Skeletal muscle tissue (tissue), 3 donors: ENCODE measurements at regions not wholly inside any gene's neighbourhood (a gene's known extent, or its start where the extent isn't known, plus 50 kb on each side); places are given as distances from the start of the nearest gene placed in this dataset.

Source experiments
- H3K27ac ChIP-seq: one replicate; pipeline ENCODE4 v1.7.0; 2013; ENCODE audit warnings: mild to moderate bottlenecking, low read depth, low read length, inconsistent platforms
- H3K27me3 ChIP-seq, 3 donors: one replicate each; pipeline ENCODE4 v1.7.0; 2013; ENCODE audit warnings: low read length in 3 of 3; ENCODE audit not compliant: control insufficient read depth in 3 of 3, insufficient read depth in 3 of 3
- H3K36me3 ChIP-seq, 3 donors: one replicate each; pipeline ENCODE4 v1.7.0; 2013; ENCODE audit warnings: low read length in 3 of 3; ENCODE audit not compliant: control insufficient read depth in 3 of 3, insufficient read depth in 3 of 3
- H3K4me1 ChIP-seq, 3 donors: one replicate each; pipeline ENCODE4 v1.7.0; 2013; ENCODE audit warnings: low read length in 3 of 3, mild to moderate bottlenecking in 3 of 3; ENCODE audit not compliant: control insufficient read depth in 3 of 3, insufficient read depth in 3 of 3
- H3K4me3 ChIP-seq, 3 donors: one replicate each; pipeline ENCODE4 v1.7.0; 2013; ENCODE audit warnings: low read length in 3 of 3
- H3K9ac ChIP-seq, 3 donors: one replicate each; pipeline ENCODE4 v1.7.0; 2013; ENCODE audit warnings: low read length in 3 of 3, mild to moderate bottlenecking in 3 of 3, moderate library complexity in 2 of 3, low read depth in 1 of 3
- H3K9me3 ChIP-seq, 3 donors: one replicate each; pipeline ENCODE4 v1.7.0; 2013; ENCODE audit warnings: low read length in 3 of 3; ENCODE audit not compliant: control insufficient read depth in 3 of 3
- donor health status: Osteomylitis.

DNA sequence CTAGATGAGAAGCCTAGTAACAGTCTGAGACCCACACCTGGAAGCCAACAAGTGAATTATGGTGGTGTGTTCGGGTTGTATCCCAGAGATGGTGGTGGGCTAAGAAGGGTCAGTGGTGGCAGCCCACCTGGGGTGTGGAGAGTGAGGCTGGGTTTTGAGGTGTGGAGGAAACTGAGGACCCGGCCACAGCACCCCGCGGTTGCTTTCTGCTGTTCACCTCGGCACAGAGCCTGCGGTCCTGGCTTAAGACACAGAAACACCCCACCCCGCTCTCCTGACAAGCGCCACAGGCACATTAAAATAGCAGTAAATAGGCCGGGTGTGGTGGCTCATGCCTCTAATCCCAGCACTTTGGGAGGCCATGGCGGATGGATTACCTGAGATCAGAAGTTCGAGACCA, 395.1 kb downstream of the GLRX3 start:
- Histone ChIP-seq H3K4me3 (no peak overlapping the region), H3K27me3 (peaks cover 0 to 2% (median 0%) of the 10 kb centered on the region in 3 donors), H3K27ac (no peak overlapping the region)

DNA sequence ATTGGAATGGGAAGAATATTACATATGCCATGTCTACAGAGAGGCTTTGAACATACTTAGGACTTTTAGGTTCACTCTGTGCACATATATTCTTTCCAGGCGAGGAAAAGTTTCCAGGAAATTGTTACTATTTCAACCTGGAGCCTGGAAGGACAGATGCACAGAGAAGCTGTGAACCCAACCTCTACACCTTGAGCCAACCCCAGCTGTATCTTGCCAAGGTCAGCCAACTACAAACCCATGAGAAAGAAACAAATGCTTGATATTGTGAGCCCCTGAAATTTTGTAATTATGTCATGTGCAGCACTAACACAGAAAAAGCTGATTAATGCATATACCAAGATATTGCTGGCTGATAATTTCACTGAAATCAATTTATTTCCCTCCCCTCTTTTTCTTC, 404.9 kb downstream of the GLRX3 start:
- Histone ChIP-seq H3K27ac (no peak overlapping the region), H3K36me3 (no peaks in the 10 kb centered on the region), H3K9me3 (no peaks in the 10 kb centered on the region), H3K4me1 (no peaks in the 10 kb centered on the region), H3K9ac (no peak overlapping the region), H3K27me3 (peaks cover 4 to 12% (median 5%) of the 10 kb centered on the region in 3 donors), H3K4me3 (no peak overlapping the region)

More for the DNA sequence above, 395.1 kb downstream of the GLRX3 start:
- no peaks in the 10 kb centered on the region for H3K36me3 ChIP-seq
- H3K9ac ChIP-seq: no peak overlapping the region
- no peaks in the 10 kb centered on the region for H3K9me3 ChIP-seq
- no peaks in the 10 kb centered on the region for H3K4me1 ChIP-seq

DNA sequence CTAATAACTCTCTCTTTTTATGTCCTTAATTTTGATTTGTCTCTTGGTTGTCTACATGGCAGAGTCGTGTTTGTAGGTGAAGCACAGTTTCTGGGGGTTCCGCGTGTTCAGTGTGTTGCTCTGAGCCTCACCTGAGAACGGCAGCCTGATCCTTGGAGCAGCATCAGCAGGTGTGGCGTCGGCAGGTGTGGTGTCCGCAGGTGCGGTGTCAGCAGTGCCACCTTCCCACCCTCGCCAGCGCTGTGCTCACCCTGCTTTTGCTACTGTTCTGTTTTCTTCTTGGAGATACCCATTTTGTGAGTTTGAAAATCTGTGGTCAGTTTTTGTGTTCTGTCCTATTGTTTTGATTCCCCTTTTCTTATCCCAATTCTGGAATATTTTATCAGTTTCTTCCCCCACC, 406.6 kb downstream of the GLRX3 start:
- Histone ChIP-seq H3K36me3 (no peaks in the 10 kb centered on the region), H3K4me1 (no peaks in the 10 kb centered on the region), H3K27me3 (peaks cover 5 to 22% (median 11%) of the 10 kb centered on the region in 3 donors), H3K9ac (no peak overlapping the region), H3K4me3 (no peak overlapping the region), H3K27ac (no peak overlapping the region), H3K9me3 (no peaks in the 10 kb centered on the region)

DNA sequence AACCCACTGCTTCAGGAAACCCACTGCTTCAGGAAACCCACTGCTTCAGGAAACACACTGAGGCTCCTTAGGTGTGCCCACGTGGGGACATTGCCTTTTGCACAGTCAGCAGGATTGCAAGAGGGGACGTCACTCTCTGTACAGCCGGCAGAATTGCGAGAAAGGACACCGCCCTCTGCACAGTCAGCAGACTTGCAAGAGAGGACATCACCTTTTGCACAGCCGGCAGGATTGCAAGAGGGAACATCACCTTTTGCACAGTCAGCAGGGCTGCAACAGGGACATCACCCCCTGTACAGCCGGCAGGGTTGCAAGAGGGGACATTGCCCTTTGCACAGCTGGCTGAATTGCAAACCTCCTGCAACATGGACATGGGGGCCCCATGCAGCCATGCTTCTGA, 407.6 kb downstream of the GLRX3 start:
- H3K27ac ChIP-seq: no peak overlapping the region
- no peaks in the 10 kb centered on the region for H3K36me3 ChIP-seq
- H3K9ac ChIP-seq: no peak overlapping the region
- H3K9me3 ChIP-seq: no peaks in the 10 kb centered on the region
- H3K27me3 ChIP-seq: peaks cover 5 to 22% (median 15%) of the 10 kb centered on the region in 3 donors
- no peaks in the 10 kb centered on the region for H3K4me1 ChIP-seq
- H3K4me3 ChIP-seq: no peak overlapping the region

DNA sequence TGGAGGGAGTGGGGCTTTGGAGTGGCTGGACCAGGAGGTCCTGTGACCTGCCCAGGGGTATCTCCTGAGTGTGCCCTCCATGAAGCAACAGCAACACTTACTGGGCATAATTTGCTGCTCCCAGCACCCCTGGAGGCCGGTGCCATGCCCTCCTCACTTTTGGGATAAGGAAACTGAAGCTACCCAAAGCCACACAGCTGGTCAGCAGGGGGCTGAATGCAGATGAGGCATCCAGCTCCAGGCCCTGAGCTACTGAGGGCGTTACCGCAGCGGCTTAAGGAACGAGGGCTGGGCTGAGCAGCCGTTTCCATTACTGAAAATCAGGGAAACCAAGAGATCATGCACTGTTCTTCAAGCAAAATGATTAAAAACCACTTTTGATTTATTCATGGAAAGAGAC, 408.9 kb downstream of the GLRX3 start:
- Histone ChIP-seq H3K9ac (no peak overlapping the region), H3K9me3 (no peaks in the 10 kb centered on the region), H3K4me3 (no peak overlapping the region), H3K36me3 (no peaks in the 10 kb centered on the region), H3K4me1 (no peaks in the 10 kb centered on the region), H3K27me3 (peaks cover 5 to 22% (median 15%) of the 10 kb centered on the region in 3 donors), H3K27ac (no peak overlapping the region)

DNA sequence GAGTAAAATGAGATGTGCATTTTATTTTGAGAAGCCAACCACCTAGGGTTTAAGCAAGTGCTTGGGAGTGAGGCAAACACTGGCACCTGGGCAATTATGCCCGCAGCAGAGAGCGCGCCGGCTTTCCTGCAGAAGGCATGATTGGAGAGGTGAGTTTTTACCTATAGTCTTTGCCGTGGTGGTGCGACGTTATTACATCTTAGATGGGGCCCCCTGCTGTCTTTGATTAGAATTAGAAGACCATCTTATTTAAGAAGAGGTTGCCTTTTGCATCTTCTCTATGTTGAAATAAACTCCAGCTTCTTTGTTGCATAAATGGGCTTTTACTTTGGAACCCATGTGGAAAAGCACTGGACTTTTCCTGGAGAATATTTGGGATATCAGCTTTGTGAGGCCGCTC, 409.5 kb downstream of the GLRX3 start:
- Histone ChIP-seq H3K4me3 (no peak overlapping the region), H3K27me3 (peaks cover 5 to 25% (median 15%) of the 10 kb centered on the region in 3 donors), H3K4me1 (no peaks in the 10 kb centered on the region), H3K9me3 (no peaks in the 10 kb centered on the region), H3K9ac (no peak overlapping the region), H3K36me3 (no peaks in the 10 kb centered on the region), H3K27ac (no peak overlapping the region)

DNA sequence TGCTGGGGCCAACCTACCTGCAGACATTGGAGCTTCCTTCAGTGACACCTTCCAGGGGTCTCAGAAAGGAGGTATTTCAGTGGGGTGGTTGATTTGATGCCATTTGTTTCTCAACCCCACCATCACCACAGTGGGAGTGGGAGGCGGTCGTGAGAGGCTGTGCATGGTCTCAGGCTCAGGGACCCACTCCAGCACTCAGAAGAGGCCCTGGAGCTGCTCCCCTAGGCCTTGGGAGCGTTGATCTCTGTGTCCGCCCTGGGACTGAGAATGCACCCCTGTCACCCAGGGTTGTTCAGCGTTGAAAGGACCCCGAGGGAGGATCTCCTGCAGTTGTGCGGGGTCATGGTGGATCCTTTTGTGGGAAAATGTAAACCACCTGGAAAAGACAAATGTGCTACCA, 410.6 kb downstream of the GLRX3 start:
- H3K9ac ChIP-seq: no peak overlapping the region
- H3K4me1 ChIP-seq: no peaks in the 10 kb centered on the region
- H3K27me3 ChIP-seq: peaks cover 5 to 35% (median 15%) of the 10 kb centered on the region in 3 donors
- no peak overlapping the region for H3K4me3 ChIP-seq
- H3K27ac ChIP-seq: no peak overlapping the region
- no peaks in the 10 kb centered on the region for H3K36me3 ChIP-seq
- H3K9me3 ChIP-seq: no peaks in the 10 kb centered on the region

DNA sequence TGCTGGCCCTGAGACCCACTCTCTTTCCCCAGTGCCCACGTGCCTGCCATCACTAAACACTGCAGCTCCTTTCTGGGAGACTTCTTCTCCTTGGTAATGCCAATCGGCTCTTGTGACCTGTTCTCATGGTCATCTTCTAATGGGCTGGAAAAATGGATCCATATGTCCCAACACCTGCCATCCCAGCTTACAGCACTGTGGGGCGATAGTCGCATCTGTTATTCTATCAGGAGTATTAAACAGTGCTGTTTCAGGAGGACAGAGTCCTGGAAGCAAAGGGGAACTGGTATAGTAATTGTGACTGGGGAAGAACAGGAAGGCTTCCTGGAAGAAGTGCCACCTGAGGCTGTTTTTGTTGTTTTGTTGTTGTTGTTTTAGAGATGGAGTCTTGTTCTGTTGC, 411.2 kb downstream of the GLRX3 start:
- Histone ChIP-seq H3K27me3 (peaks cover 5 to 40% (median 15%) of the 10 kb centered on the region in 3 donors), H3K4me1 (no peaks in the 10 kb centered on the region), H3K9me3 (no peaks in the 10 kb centered on the region), H3K9ac (no peak overlapping the region), H3K36me3 (no peaks in the 10 kb centered on the region), H3K4me3 (no peak overlapping the region), H3K27ac (no peak overlapping the region)

DNA sequence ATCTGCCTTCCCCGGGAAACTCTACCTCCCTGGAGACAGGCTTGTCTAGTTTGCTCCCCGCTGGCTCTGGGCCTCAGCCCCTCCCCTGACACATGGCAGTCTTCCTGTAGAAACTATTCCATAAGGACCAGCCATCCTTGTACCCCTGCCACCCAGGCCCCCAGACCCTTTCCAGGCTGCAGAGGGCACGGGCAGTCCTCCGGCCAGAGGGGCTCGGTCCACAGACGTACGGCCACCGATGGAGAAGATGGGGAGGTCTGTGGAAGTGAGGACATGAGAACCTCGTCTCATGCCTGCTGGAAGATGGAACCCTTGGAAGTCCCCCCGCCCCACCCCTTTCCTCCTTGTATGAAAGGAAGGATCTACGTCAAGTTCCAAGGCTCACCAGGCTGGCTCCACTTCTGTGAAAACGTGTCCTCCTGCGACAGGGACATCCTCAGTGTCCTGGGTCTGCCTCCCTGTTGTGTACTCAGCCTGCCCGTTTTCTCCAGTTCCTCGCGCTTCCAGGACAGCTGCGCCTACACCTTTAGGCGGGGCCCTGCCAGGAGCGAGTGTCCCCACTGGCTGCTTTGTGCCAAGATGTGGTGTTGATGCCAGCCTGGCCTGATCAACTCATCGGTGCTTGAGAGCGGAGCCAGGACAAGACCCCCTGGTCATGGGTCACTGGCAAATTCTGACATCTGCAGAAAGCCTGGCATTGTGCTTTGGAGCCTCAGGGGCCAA, 414.9 kb downstream of the GLRX3 start:
- no peaks in the 10 kb centered on the region for H3K36me3 ChIP-seq
- no peak overlapping the region for H3K4me3 ChIP-seq
- H3K9ac ChIP-seq: no peak overlapping the region
- H3K27me3 ChIP-seq: peaks cover 0 to 48% (median 11%) of the 10 kb centered on the region in 3 donors
- H3K4me1 ChIP-seq: no peaks in the 10 kb centered on the region
- no peaks in the 10 kb centered on the region for H3K9me3 ChIP-seq
- no peak overlapping the region for H3K27ac ChIP-seq

DNA sequence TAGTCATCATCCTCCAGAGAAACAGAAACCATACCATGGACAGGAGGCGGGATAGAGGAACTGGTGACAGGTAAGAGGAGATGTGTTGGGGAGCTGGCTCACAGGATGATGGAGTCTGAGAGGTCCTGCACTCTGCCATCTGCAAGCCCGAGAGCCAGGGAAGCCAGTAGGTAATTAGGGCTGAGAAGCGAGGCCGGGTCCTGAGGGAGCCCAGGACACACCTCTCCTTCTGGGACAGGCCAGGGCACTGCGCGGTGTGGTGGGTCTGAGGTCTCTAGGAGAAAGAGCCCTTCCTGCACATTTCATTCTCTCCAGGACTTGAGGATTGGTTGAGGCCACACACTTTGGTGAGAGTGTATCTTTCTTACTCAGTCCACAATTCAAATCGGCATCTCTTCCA, 415.5 kb downstream of the GLRX3 start:
- Histone ChIP-seq H3K9me3 (no peaks in the 10 kb centered on the region), H3K27me3 (peaks cover 0 to 50% (median 9%) of the 10 kb centered on the region in 3 donors), H3K4me1 (no peaks in the 10 kb centered on the region), H3K9ac (no peak overlapping the region), H3K4me3 (no peak overlapping the region), H3K36me3 (no peaks in the 10 kb centered on the region), H3K27ac (no peak overlapping the region)
